K562 (cell line): ENCODE measurements at regions not wholly inside any gene's neighbourhood (a gene's known extent, or its start where the extent isn't known, plus 50 kb on each side); places are given as distances from the start of the nearest gene placed in this dataset.

Experiments
- ATAC-seq: fragments of 200-7000 bp; cut with Tn5 transposase; 3 replicates; pipeline ENCODE4 v1.9.1; 2020; ENCODE audit warnings: moderate library complexity
- BruUV-seq: library from RNA; stranded (reverse); fragments of 400-500 nt; replicated peaks from 2 replicates; lab custom pipeline; 2021; lab: Mats Ljungman, UMichigan
- CTCF ChIA-PET: fragments of 300-600 bp; formaldehyde crosslinking; extraction: SDS; loops from one replicate; lab custom pipeline; 2021; ENCODE audit warnings: low intra/inter-chr PET ratio; lab: Yijun Ruan, JAX
- POLR2A ChIA-PET: fragments of 300-600, 350-650 bp; sonication (Branson Sonifier 250); formaldehyde crosslinking; extraction: SDS; loops from one replicate; lab custom pipeline; 2021; ENCODE audit warnings: antibody characterized with exemption, inconsistent platforms; lab: Yijun Ruan, JAX
- DNase-seq, 4 experiments: peaks; one replicate each; pipeline versions ENCODE4 v3.0.0 to v3.0.0-alpha.2; 2011 to 2018; ENCODE audit warnings: low spot score in 3 of 4, mixed read lengths in 3 of 4; ENCODE audit errors: extremely low read depth in 1 of 4
- FAIRE-seq: peaks from 2 replicates; lab custom pipeline; 2011; peaks lifted over from hg19 to GRCh38; lab: Jason Lieb, UNC
- H2AFZ ChIP-seq: 2 replicates; pipeline ENCODE4 v1.6.0; 2011; ENCODE audit warnings: low read depth, low read length, control low read depth, inconsistent platforms
- H3K27ac ChIP-seq: fragments of 200-600 bp; 3 replicates; pipeline ENCODE4 v1.8.0; 2011; ENCODE audit warnings: low read depth, mild to moderate bottlenecking, control low read depth, inconsistent platforms, low read length, moderate library complexity, mixed read lengths; ENCODE audit errors: extremely low read depth
- H3K27me3 ChIP-seq, 2 experiments: fragments of 300-600 bp in 1 of 2; 2 replicates in 1 of 2; 3 replicates in 1 of 2; pipeline versions ENCODE4 v1.6.0 to v1.8.0; 2011; ENCODE audit warnings: inconsistent platforms in 2 of 2, low read length in 2 of 2, mild to moderate bottlenecking in 1 of 2, mixed read lengths in 1 of 2, moderate library complexity in 1 of 2; ENCODE audit not compliant: control insufficient read depth in 2 of 2, insufficient read depth in 2 of 2
- H3K36me3 ChIP-seq: fragments of 300-600 bp; 3 replicates; pipeline ENCODE4 v1.8.0; 2011; ENCODE audit warnings: mild to moderate bottlenecking, low read length, inconsistent platforms; ENCODE audit not compliant: control insufficient read depth, insufficient read depth
- H3K4me1 ChIP-seq, 2 experiments: fragments of 200-600 bp in 1 of 2; replicated peaks in 1 of 2; 2 replicates in 1 of 2; 3 replicates in 1 of 2; pipeline versions ENCODE4 v1.5.1 to v1.8.0; 2011; ENCODE audit warnings: inconsistent platforms in 2 of 2, low read length in 2 of 2, mild to moderate bottlenecking in 1 of 2, mixed read lengths in 1 of 2, moderate library complexity in 1 of 2; ENCODE audit not compliant: control insufficient read depth in 2 of 2, insufficient read depth in 2 of 2
- H3K4me2 ChIP-seq: 2 replicates; pipeline ENCODE4 v1.6.1; 2011; ENCODE audit warnings: low read length, control low read depth, inconsistent platforms, mixed read lengths; ENCODE audit not compliant: insufficient read depth
- H3K4me3 ChIP-seq: fragments of 200-600 bp; sonication (generic), shearing (Covaris generic); 2 replicates; pipeline ENCODE4 v1.5.1; 2016; ENCODE audit warnings: control low read depth, inconsistent platforms
- H3K79me2 ChIP-seq: fragments of 200-600 bp; 3 replicates; pipeline ENCODE4 v1.8.0; 2011; ENCODE audit warnings: low read length, inconsistent platforms; ENCODE audit not compliant: control insufficient read depth, insufficient read depth
- H3K9ac ChIP-seq, 2 experiments: 2 replicates each; pipeline versions ENCODE4 v1.6.0 to v1.6.1; 2011; ENCODE audit warnings: low read depth in 2 of 2, low read length in 2 of 2, control low read depth in 1 of 2, inconsistent platforms in 1 of 2, mild to moderate bottlenecking in 1 of 2, mixed read lengths in 1 of 2; ENCODE audit not compliant: insufficient read depth in 1 of 2
- H3K9me1 ChIP-seq: one replicate; pipeline ENCODE4 v1.6.0; 2011; ENCODE audit warnings: inconsistent platforms, mild to moderate bottlenecking, low read length, moderate library complexity; ENCODE audit not compliant: control insufficient read depth, insufficient read depth
- H3K9me3 ChIP-seq: replicated peaks from 2 replicates; pipeline ENCODE4 v1.5.1; 2011; ENCODE audit warnings: low read depth, low read length, inconsistent platforms; ENCODE audit not compliant: control insufficient read depth, insufficient read depth
- H4K20me1 ChIP-seq: replicated peaks from 2 replicates; pipeline ENCODE4 v1.6.1; 2011; ENCODE audit warnings: low read length, inconsistent platforms, mixed read lengths; ENCODE audit not compliant: control insufficient read depth, insufficient read depth
- ARID1B ChIP-seq: fragments of 450-650 bp; IDR thresholded peaks from 2 replicates; pipeline ENCODE4 v1.6.1; 2016; ENCODE audit warnings: antibody characterized with exemption, mild to moderate bottlenecking, inconsistent platforms
- CHD4 ChIP-seq: fragments of 200-600 bp; sonication (generic); IDR thresholded peaks from 3 replicates; pipeline ENCODE4 v1.6.1; 2012; ENCODE audit warnings: low read depth, mild to moderate bottlenecking, mixed read lengths, low read length, inconsistent platforms; ENCODE audit not compliant: insufficient read depth, insufficient replicate concordance, poor library complexity, severe bottlenecking
- HMG20A ChIP-seq: fragments of 450-650 bp; formaldehyde crosslinking; conservative IDR thresholded peaks from 2 replicates; pipeline ENCODE4 v1.4.0; 2020; ENCODE audit warnings: mild to moderate bottlenecking, mixed read lengths
- HMG20B ChIP-seq: fragments of 250-450 bp; sonication (Bioruptor Pico); IDR thresholded peaks from 2 replicates; pipeline ENCODE4 v1.5.0; 2021; ENCODE audit warnings: mild to moderate bottlenecking
- HOXB6 ChIP-seq: fragments of 250-450 bp; sonication (Bioruptor Pico); IDR thresholded peaks from 2 replicates; pipeline ENCODE4 v1.5.1; 2022; ENCODE audit warnings: mild to moderate bottlenecking, borderline replicate concordance
- POLR2A ChIP-seq: fragments of 450-650 bp; conservative IDR thresholded peaks from 2 replicates; pipeline ENCODE4 v1.6.1; 2016
- SAFB ChIP-seq: fragments of 200-400 bp; formaldehyde crosslinking; IDR thresholded peaks from 2 replicates; pipeline ENCODE4 v1.6.1; 2017; ENCODE audit warnings: low read depth, low read length, borderline replicate concordance
- ZBTB1 ChIP-seq: sonication (generic); formaldehyde crosslinking; IDR thresholded peaks from 2 replicates; pipeline ENCODE4 v1.8.1; 2023; ENCODE audit warnings: missing genetic modification reagents, low read depth, mild to moderate bottlenecking, borderline replicate concordance
- ZNF449 ChIP-seq: fragments of 250-450 bp; sonication (Bioruptor Pico); IDR thresholded peaks from 2 replicates; pipeline ENCODE4 v1.8.0; 2022; ENCODE audit warnings: moderate library complexity, mild to moderate bottlenecking, inconsistent platforms
- ZNF76 ChIP-seq: fragments of 250-450 bp; sonication (Bioruptor Pico); IDR thresholded peaks from 2 replicates; pipeline ENCODE4 v1.4.0; 2020; ENCODE audit warnings: mild to moderate bottlenecking, moderate library complexity, borderline replicate concordance
- WGBS: fragments of 100-300 bp; shearing (Covaris generic); methylation state at CpG from one replicate; pipeline ENCODE4 v1.1.6; 2016; ENCODE audit warnings: low coverage, mixed read lengths; ENCODE audit not compliant: insufficient coverage; ENCODE audit errors: missing lambda C conversion rate; 5-methylcytosine and 5-hydroxymethylcytosine counted together
- in situ Hi-C: fragments of 300-500 bp; cut with MboI; formaldehyde crosslinking; loops from 4 replicates; pipeline ENCODE4 v1.15.0; 2018; ENCODE audit warnings: inconsistent platforms, mixed read lengths
- intact Hi-C: fragments of 100-400 bp; cut with micrococcal nuclease; formaldehyde crosslinking; loops from 2 replicates; pipeline ENCODE4 v1.14.2; 2022

- TF ChIP-seq ZNF76 = no peak
These were observed 631.8 kb downstream of the CETN3 start (continued) for GRCh38 chr5:89777758-89778157.

GRCh38 chr5:89769975-89770374 is 639.6 kb downstream of the CETN3 start:
- BruUV-seq = no TSS peak
- H3K4me1 ChIP-seq = no peaks in the 10 kb centered on the region
- TF ChIP-seq CHD4 (no peak), ZNF449 (CRISPR knock-in tag) (no peak), HMG20A (no peak), HOXB6 (CRISPR knock-in tag) (no peak), ZBTB1 (CRISPR knock-in tag) (no peak), HMG20B (CRISPR knock-in tag) (no peak), ARID1B (no peak), POLR2A (no peak), SAFB (no peak)
- TF ChIP-seq, all 486 proteins: peak for 0
- no peaks in the 10 kb centered on the region for H3K36me3 ChIP-seq
- H4K20me1 ChIP-seq = no peaks in the 10 kb centered on the region
- intact Hi-C loops (no loop called here), in situ Hi-C loops (no loop called here)
- H3K9me1 ChIP-seq = no peaks in the 10 kb centered on the region
- DNase-seq = no peak
- CTCF ChIA-PET = no interaction called here
- POLR2A ChIA-PET = no interaction called here
- H3K27ac ChIP-seq = no peak overlapping the region
- no peak overlapping the region for H3K4me3 ChIP-seq
- no peak overlapping the region for H3K4me2 ChIP-seq
- no peak overlapping the region for H2AFZ ChIP-seq
- FAIRE-seq = no peak
- no peaks in the 10 kb centered on the region for H3K27me3 ChIP-seq
- no peak for ATAC-seq
- no peak overlapping the region for H3K9ac ChIP-seq
- no peaks in the 10 kb centered on the region for H3K9me3 ChIP-seq
- no peaks in the 10 kb centered on the region for H3K79me2 ChIP-seq
- 3% methylated on average over 2 of the region's 2 CpGs for WGBS
